ENCODE measurements at regions not wholly inside any gene's neighbourhood (a gene's known extent, or its start where the extent isn't known, plus 50 kb on each side); places are given as distances from the start of the nearest gene placed in this dataset.

- TF ChIP-seq YY1 (IDR thresholded peaks at IDR 0.05; ENCODE audit: low read depth, low read length), result no peak
- TF ChIP-seq NRF1 (IDR thresholded peaks at IDR 0.05; ENCODE audit: low read depth, low read length), result no peak
- no peak for TF ChIP-seq TCF12 (IDR thresholded peaks at IDR 0.05; ENCODE audit: low read depth, low read length)
- TF ChIP-seq TAF7 (optimal IDR thresholded peaks at IDR 0.05; ENCODE audit: borderline replicate concordance, low read depth, low read length), result no peak
- no peak for TF ChIP-seq CREB1 (IDR thresholded peaks at IDR 0.05)
- no peak for TF ChIP-seq CBX8 (IDR thresholded peaks at IDR 0.05; ENCODE audit: borderline replicate concordance, low read depth, low read length)
- no peak for TF ChIP-seq SIN3A (conservative IDR thresholded peaks at IDR 0.05 in 1 of 2, IDR thresholded peaks at IDR 0.05 in 1 of 2; ENCODE audit: low read depth in 1 of 2, low read length in 2 of 2)
- TF ChIP-seq, protein P1, sequence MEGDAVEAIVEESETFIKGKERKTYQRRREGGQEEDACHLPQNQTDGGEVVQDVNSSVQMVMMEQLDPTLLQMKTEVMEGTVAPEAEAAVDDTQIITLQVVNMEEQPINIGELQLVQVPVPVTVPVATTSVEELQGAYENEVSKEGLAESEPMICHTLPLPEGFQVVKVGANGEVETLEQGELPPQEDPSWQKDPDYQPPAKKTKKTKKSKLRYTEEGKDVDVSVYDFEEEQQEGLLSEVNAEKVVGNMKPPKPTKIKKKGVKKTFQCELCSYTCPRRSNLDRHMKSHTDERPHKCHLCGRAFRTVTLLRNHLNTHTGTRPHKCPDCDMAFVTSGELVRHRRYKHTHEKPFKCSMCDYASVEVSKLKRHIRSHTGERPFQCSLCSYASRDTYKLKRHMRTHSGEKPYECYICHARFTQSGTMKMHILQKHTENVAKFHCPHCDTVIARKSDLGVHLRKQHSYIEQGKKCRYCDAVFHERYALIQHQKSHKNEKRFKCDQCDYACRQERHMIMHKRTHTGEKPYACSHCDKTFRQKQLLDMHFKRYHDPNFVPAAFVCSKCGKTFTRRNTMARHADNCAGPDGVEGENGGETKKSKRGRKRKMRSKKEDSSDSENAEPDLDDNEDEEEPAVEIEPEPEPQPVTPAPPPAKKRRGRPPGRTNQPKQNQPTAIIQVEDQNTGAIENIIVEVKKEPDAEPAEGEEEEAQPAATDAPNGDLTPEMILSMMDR (IDR thresholded peaks at IDR 0.05; ENCODE audit: control extremely low read depth in 1 of 3, insufficient read depth in 1 of 3, low read depth in 1 of 3, low read length in 3 of 3), result no peak
- TF ChIP-seq SIX5 (IDR thresholded peaks at IDR 0.05; ENCODE audit: low read depth, low read length), result no peak
These were observed 280.4 kb upstream of the ZNF32 start (continued) for GRCh38 chr10:43929122-43929521.

Measured in H1 (cell line).